ENCODE measurements at regions not wholly inside any gene's neighbourhood (a gene's known extent, or its start where the extent isn't known, plus 50 kb on each side); places are given as distances from the start of the nearest gene placed in this dataset.

DNA sequence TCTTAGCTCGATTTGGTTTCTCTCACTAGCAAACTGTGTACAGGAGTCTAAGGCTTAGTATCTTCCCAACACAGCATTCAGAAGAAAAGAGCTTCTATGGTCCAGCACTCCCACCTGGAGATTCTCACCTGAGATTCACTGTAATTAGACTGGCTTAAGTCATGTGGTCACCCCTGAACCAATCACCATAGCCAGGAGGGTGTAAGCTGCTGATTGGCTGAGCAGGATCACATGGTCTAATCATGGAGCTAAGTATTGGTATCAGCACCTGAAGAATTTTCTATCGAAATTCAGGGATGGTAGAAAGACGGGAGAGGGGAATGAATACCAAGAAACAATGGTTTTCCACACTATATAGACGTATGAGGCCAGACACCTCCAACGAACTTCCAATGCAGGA, 359.8 kb upstream of the ERCC4 start:
- no TSS peak for BruUV-seq (replicated peaks)
- H3K27ac ChIP-seq (ENCODE audit: extremely low read depth, low read depth, low read length) = no peak overlapping the region
- ChIA-PET CTCF (ENCODE audit: low intra/inter-chr PET ratio) (no interaction called here), POLR2A (interaction anchor here (0.6 to 0.7 kb wide), 2 partner anchors 13 to 151 kb away, joined by 3 to 4 read pairs; no protein-coding TSS in a partner anchor)
- no peak overlapping the region for H3K9ac ChIP-seq (ENCODE audit: insufficient read depth in 1 of 2, low read depth in 2 of 2, low read length in 2 of 2)
- 0 out of 2 replicates have a peak overlapping the region, but pooled peaks have one; percentile 55 for H2AFZ ChIP-seq (ENCODE audit: low read depth, low read length)
- FAIRE-seq (peak; percentile 59), DNase-seq (ENCODE audit: extremely low read depth in 1 of 4, low spot score in 3 of 4) (peak; percentile 14 to 77 (median 72)), ATAC-seq (peak; percentile 70; the same call in 1 of the 3 replicates)
- H4K20me1 ChIP-seq (replicated peaks; ENCODE audit: control insufficient read depth, insufficient read depth, low read length) = no peaks in the 10 kb centered on the region
- no peaks in the 10 kb centered on the region for H3K36me3 ChIP-seq (ENCODE audit: control insufficient read depth, insufficient read depth, low read length)
- TF ChIP-seq RBM25 (IDR thresholded peaks at IDR 0.05; ENCODE audit: low read depth, low read length, severe bottlenecking) (peak; percentile 66), NFYB (IDR thresholded peaks at IDR 0.05; ENCODE audit: extremely low read depth, insufficient read length) (peak; percentile 84), RAD51 (IDR thresholded peaks at IDR 0.05; ENCODE audit: borderline replicate concordance, low read depth) (peak; percentile 81), ILK (tag; IDR thresholded peaks at IDR 0.05; ENCODE audit: borderline replicate concordance, low read depth) (no peak), FOS (IDR thresholded peaks at IDR 0.05; ENCODE audit: extremely low read depth, insufficient read length) (peak; percentile 75)
- TF ChIP-seq, protein P1, sequence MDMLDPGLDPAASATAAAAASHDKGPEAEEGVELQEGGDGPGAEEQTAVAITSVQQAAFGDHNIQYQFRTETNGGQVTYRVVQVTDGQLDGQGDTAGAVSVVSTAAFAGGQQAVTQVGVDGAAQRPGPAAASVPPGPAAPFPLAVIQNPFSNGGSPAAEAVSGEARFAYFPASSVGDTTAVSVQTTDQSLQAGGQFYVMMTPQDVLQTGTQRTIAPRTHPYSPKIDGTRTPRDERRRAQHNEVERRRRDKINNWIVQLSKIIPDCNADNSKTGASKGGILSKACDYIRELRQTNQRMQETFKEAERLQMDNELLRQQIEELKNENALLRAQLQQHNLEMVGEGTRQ (CRISPR knock-in tag; IDR thresholded peaks at IDR 0.05) = peak; percentile 82
- TF ChIP-seq, protein P2, sequence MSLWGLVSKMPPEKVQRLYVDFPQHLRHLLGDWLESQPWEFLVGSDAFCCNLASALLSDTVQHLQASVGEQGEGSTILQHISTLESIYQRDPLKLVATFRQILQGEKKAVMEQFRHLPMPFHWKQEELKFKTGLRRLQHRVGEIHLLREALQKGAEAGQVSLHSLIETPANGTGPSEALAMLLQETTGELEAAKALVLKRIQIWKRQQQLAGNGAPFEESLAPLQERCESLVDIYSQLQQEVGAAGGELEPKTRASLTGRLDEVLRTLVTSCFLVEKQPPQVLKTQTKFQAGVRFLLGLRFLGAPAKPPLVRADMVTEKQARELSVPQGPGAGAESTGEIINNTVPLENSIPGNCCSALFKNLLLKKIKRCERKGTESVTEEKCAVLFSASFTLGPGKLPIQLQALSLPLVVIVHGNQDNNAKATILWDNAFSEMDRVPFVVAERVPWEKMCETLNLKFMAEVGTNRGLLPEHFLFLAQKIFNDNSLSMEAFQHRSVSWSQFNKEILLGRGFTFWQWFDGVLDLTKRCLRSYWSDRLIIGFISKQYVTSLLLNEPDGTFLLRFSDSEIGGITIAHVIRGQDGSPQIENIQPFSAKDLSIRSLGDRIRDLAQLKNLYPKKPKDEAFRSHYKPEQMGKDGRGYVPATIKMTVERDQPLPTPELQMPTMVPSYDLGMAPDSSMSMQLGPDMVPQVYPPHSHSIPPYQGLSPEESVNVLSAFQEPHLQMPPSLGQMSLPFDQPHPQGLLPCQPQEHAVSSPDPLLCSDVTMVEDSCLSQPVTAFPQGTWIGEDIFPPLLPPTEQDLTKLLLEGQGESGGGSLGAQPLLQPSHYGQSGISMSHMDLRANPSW (CRISPR knock-in tag; IDR thresholded peaks at IDR 0.05) = no peak
- no peak overlapping the region for H3K4me2 ChIP-seq (ENCODE audit: insufficient read depth, low read length)
- in situ Hi-C loops (cut with MboI) (no loop called here), intact Hi-C loops (cut with micrococcal nuclease) (no loop called here)
- H3K9me1 ChIP-seq (ENCODE audit: control insufficient read depth, insufficient read depth, low read length) = no peaks in the 10 kb centered on the region
- 0% methylated on average over 5 of the region's 5 CpGs for WGBS (ENCODE audit: insufficient coverage, low coverage, missing lambda C conversion rate)
- no peaks in the 10 kb centered on the region for H3K9me3 ChIP-seq (replicated peaks; ENCODE audit: control insufficient read depth, insufficient read depth, low read depth, low read length)
- no peaks in the 10 kb centered on the region for H3K79me2 ChIP-seq (ENCODE audit: control insufficient read depth, insufficient read depth, low read length)
- H3K4me3 ChIP-seq = no peak overlapping the region
- no peaks in the 10 kb centered on the region for H3K27me3 ChIP-seq (ENCODE audit: control insufficient read depth in 2 of 2, insufficient read depth in 2 of 2, low read length in 2 of 2)
- no peaks in the 10 kb centered on the region for H3K4me1 ChIP-seq (replicated peaks in 1 of 2; ENCODE audit: control insufficient read depth in 2 of 2, insufficient read depth in 2 of 2, low read length in 2 of 2)
